GM19238 (cell line): ENCODE measurements at regions not wholly inside any gene's neighbourhood (a gene's known extent, or its start where the extent isn't known, plus 50 kb on each side); places are given as distances from the start of the nearest gene placed in this dataset.

Experiments
- DNase-seq: peaks from one replicate; pipeline ENCODE4 v3.0.0; 2011; ENCODE audit warnings: low spot score; ENCODE audit not compliant: insufficient read length

GRCh38 chr6:40946738-40947301 is 92.2 kb downstream of the UNC5CL start:
- no peak for DNase-seq

- no peak for DNase-seq
Observed at GRCh38 chr6:40937491-40937890, 101.5 kb downstream of the UNC5CL start.

- no peak for DNase-seq
Observed at GRCh38 chr6:40936818-40937251, 102.2 kb downstream of the UNC5CL start.

GRCh38 chr6:40933864-40934263 is 105.2 kb downstream of the UNC5CL start:
- no peak for DNase-seq

- DNase-seq = no peak
Observed at GRCh38 chr6:40932953-40933352, 106.1 kb downstream of the UNC5CL start.

GRCh38 chr6:40932366-40932765 is 106.7 kb downstream of the UNC5CL start:
- no peak for DNase-seq

- no peak for DNase-seq
Observed at GRCh38 chr6:40931931-40932330, 107.1 kb downstream of the UNC5CL start.

- no peak for DNase-seq
Observed at GRCh38 chr6:40930555-40930954, 108.5 kb downstream of the UNC5CL start.

- no peak for DNase-seq
Observed at GRCh38 chr6:40930045-40930444, 109.0 kb downstream of the UNC5CL start.

- DNase-seq = no peak
Observed at GRCh38 chr6:40929176-40929575, 109.8 kb downstream of the UNC5CL start.

- no peak for DNase-seq
Observed at GRCh38 chr6:40928763-40929162, 110.3 kb downstream of the UNC5CL start.

GRCh38 chr6:40928307-40928706 is 110.7 kb downstream of the UNC5CL start:
- DNase-seq = no peak

- no peak for DNase-seq
Observed at GRCh38 chr6:40925341-40925740, 113.7 kb downstream of the UNC5CL start.

- DNase-seq = no peak
Observed at GRCh38 chr6:40924839-40925238, 114.2 kb downstream of the UNC5CL start.

GRCh38 chr6:40923880-40924279 is 115.1 kb downstream of the UNC5CL start:
- DNase-seq = no peak

- DNase-seq = no peak
Observed at GRCh38 chr6:40923326-40923725, 115.7 kb downstream of the UNC5CL start.

- no peak for DNase-seq
Observed at GRCh38 chr6:40922281-40922680, 116.7 kb downstream of the UNC5CL start.

- DNase-seq = no peak
Observed at GRCh38 chr6:40918040-40918651, 120.9 kb downstream of the UNC5CL start.

GRCh38 chr6:40917603-40918002 is 121.4 kb downstream of the UNC5CL start:
- no peak for DNase-seq

- no peak for DNase-seq
Observed at GRCh38 chr6:40916845-40917244, 122.2 kb downstream of the UNC5CL start.

GRCh38 chr6:40915165-40915564 is 123.9 kb downstream of the UNC5CL start:
- DNase-seq = no peak

GRCh38 chr6:40914005-40914404 is 125.0 kb downstream of the UNC5CL start:
- no peak for DNase-seq

- peak; percentile 42 for DNase-seq
Observed at GRCh38 chr6:40912158-40912946, 126.7 kb downstream of the UNC5CL start.
